OCI-LY3 (cell line): ENCODE measurements at regions not wholly inside any gene's neighbourhood (a gene's known extent, or its start where the extent isn't known, plus 50 kb on each side); places are given as distances from the start of the nearest gene placed in this dataset.

Experiments
- EZH2phosphoT487 ChIP-seq: fragments of 200-600 bp; shearing (Covaris generic); IDR thresholded peaks from 2 replicates; pipeline ENCODE4 v1.6.1; 2018; ENCODE audit warnings: antibody characterized with exemption, mixed run types, low read depth
- TF ChIP-seq, protein P1 (sequence below): fragments of 200-600, 300-600 bp; sonication (generic); IDR thresholded peaks from 2 replicates; pipeline ENCODE4 v1.5.1; 2014; ENCODE audit warnings: antibody characterized with exemption, low read length, low read depth

- TF ChIP-seq, protein P1, sequence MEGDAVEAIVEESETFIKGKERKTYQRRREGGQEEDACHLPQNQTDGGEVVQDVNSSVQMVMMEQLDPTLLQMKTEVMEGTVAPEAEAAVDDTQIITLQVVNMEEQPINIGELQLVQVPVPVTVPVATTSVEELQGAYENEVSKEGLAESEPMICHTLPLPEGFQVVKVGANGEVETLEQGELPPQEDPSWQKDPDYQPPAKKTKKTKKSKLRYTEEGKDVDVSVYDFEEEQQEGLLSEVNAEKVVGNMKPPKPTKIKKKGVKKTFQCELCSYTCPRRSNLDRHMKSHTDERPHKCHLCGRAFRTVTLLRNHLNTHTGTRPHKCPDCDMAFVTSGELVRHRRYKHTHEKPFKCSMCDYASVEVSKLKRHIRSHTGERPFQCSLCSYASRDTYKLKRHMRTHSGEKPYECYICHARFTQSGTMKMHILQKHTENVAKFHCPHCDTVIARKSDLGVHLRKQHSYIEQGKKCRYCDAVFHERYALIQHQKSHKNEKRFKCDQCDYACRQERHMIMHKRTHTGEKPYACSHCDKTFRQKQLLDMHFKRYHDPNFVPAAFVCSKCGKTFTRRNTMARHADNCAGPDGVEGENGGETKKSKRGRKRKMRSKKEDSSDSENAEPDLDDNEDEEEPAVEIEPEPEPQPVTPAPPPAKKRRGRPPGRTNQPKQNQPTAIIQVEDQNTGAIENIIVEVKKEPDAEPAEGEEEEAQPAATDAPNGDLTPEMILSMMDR, result no peak
- TF ChIP-seq EZH2phosphoT487, result no peak
These were observed 122.8 kb upstream of the L3MBTL4 start for GRCh38 chr18:6537475-6537874.
